Natural killer cell (primary cell): ENCODE measurements at regions not wholly inside any gene's neighbourhood (a gene's known extent, or its start where the extent isn't known, plus 50 kb on each side); places are given as distances from the start of the nearest gene placed in this dataset.

Source experiments
- ATAC-seq, 3 donors: fragments of 150-1000 bp in 2 of 3; fragments of 200-7000 bp in 1 of 3; cut with Tn5 transposase; 1 replicate in 1 of 3; 2 replicates in 2 of 3; pipeline ENCODE4 v1.10.0; 2021; ENCODE audit warnings: mild to moderate bottlenecking in 2 of 3, moderate library complexity in 2 of 3
- DNase-seq, 2 donors: peaks; one replicate each; pipeline versions ENCODE4 v3.0.0 to v3.0.0-alpha.2; 2013 to 2021; ENCODE audit warnings: mixed read lengths in 1 of 2
- H3K27ac ChIP-seq: one replicate; pipeline ENCODE4 v1.5.1; 2013; ENCODE audit warnings: mild to moderate bottlenecking, low read length
- H3K27me3 ChIP-seq: one replicate; pipeline ENCODE4 v1.6.1; 2013; ENCODE audit warnings: low read length; ENCODE audit not compliant: control insufficient read depth, insufficient read depth
- H3K36me3 ChIP-seq: one replicate; pipeline ENCODE4 v1.6.1; 2013; ENCODE audit warnings: low read length; ENCODE audit not compliant: control insufficient read depth, insufficient read depth
- H3K4me1 ChIP-seq: one replicate; pipeline ENCODE4 v1.6.1; 2013; ENCODE audit warnings: low read length; ENCODE audit not compliant: control insufficient read depth, insufficient read depth
- H3K4me3 ChIP-seq: one replicate; pipeline ENCODE4 v1.5.1; 2013; ENCODE audit warnings: low read length
- H3K9me3 ChIP-seq: one replicate; pipeline ENCODE4 v1.6.1; 2013; ENCODE audit warnings: low read length; ENCODE audit not compliant: control insufficient read depth, insufficient read depth
- H3K27ac Mint-ChIP-seq, 2 donors: one replicate each; pipeline ENCODE4 v1.8.0; 2022; ENCODE audit warnings: mild to moderate bottlenecking in 2 of 2, mixed read lengths in 2 of 2, moderate library complexity in 1 of 2
- H3K27me3 Mint-ChIP-seq, 2 donors: one replicate each; pipeline ENCODE4 v1.8.0; 2022; ENCODE audit warnings: low read depth in 2 of 2, mixed read lengths in 2 of 2
- H3K36me3 Mint-ChIP-seq: one replicate; pipeline ENCODE4 v1.8.0; 2022; ENCODE audit warnings: mixed read lengths
- H3K4me1 Mint-ChIP-seq, 2 donors: one replicate each; pipeline ENCODE4 v1.8.0; 2022; ENCODE audit warnings: mixed read lengths in 2 of 2
- H3K4me3 Mint-ChIP-seq: one replicate; pipeline ENCODE4 v1.8.0; 2022; ENCODE audit warnings: mild to moderate bottlenecking, moderate library complexity, mixed read lengths
- H3K9me3 Mint-ChIP-seq, 2 donors: one replicate each; pipeline ENCODE4 v1.8.0; 2022; ENCODE audit warnings: mixed read lengths in 2 of 2
- WGBS: methylation state at CpG from one replicate; pipeline ENCODE4 v1.1.7; 2013; ENCODE audit warnings: missing lambda C conversion rate; ENCODE audit not compliant: insufficient coverage; 5-methylcytosine and 5-hydroxymethylcytosine counted together
- intact Hi-C: fragments of 100-400 bp; cut with micrococcal nuclease; formaldehyde crosslinking; loops from one replicate; pipeline ENCODE4 v1.14.2; 2022
- TF ChIP-seq, protein P1 (sequence below): fragments of 200-600 bp; IDR thresholded peaks from one replicate; pipeline ENCODE4 v1.8.0; 2022; ENCODE audit warnings: antibody characterized with exemption

DNA sequence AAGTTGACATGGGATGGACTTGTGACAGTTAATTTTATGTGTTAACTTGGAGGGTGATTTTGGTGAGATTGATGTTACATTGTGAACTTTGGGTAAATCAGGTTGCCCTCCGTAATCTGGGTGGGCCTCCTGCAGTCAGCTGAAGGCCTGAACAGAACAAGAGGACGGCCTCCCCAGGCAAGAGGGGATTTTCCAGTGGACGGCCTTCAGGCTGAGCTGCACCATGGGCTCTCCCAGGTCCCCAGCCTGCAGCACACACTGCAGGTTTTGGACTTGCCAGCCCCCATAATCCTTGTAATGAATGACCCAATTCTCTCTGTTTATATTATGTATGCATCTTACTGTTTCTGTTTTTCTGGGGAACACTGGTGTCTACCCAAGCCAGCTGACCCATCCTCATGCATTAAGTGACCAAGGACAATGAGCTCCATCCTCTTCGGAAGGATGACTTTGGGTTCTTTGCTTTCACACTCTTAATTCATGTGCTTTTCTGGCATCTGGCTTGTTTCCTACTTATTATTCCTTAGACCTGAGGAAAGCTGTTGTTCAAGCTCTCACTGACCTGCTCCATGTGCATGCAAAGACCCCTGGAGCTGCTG, 64.2 kb downstream of the DACT2 start:
- Histone ChIP-seq H3K9me3 (peaks cover 4% of the 10 kb centered on the region), H3K27ac (no peak overlapping the region), H3K36me3 (no peaks in the 10 kb centered on the region), H3K4me3 (no peak overlapping the region), H3K4me1 (no peaks in the 10 kb centered on the region), H3K27me3 (no peaks in the 10 kb centered on the region)
- ATAC-seq (no peak), DNase-seq (no peak)
- Mint-ChIP-seq H3K4me3 (no peak overlapping the region), H3K27me3 (peaks cover 2 to 13% of the 10 kb centered on the region in 2 donors), H3K9me3 (no peaks in the 10 kb centered on the region), H3K4me1 (no peaks in the 10 kb centered on the region), H3K36me3 (no peaks in the 10 kb centered on the region), H3K27ac (no peak overlapping the region)
- intact Hi-C loops: no loop called here
- TF ChIP-seq, protein P1, sequence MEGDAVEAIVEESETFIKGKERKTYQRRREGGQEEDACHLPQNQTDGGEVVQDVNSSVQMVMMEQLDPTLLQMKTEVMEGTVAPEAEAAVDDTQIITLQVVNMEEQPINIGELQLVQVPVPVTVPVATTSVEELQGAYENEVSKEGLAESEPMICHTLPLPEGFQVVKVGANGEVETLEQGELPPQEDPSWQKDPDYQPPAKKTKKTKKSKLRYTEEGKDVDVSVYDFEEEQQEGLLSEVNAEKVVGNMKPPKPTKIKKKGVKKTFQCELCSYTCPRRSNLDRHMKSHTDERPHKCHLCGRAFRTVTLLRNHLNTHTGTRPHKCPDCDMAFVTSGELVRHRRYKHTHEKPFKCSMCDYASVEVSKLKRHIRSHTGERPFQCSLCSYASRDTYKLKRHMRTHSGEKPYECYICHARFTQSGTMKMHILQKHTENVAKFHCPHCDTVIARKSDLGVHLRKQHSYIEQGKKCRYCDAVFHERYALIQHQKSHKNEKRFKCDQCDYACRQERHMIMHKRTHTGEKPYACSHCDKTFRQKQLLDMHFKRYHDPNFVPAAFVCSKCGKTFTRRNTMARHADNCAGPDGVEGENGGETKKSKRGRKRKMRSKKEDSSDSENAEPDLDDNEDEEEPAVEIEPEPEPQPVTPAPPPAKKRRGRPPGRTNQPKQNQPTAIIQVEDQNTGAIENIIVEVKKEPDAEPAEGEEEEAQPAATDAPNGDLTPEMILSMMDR: no peak
- 87% methylated on average over 4 of the region's 4 CpGs for WGBS

DNA sequence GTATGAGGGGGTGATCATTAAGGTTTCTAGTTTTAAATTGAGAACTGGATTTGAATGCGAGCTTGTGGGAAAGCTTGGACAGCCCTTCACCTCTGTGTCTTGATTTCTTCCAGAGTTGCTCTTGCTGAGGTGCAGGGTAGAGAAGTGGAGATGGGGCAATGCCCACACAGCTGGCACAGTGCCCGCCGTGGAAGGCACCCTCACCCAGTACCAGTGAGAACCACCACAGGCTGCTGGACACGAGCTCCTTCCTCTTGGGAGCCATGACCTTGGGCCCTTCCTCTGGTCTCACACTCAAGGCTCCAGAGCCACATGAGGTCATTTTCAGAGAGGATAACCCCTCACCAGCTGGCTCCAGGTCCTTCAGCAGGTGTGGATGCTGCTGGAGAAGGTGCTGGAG, 67.3 kb downstream of the DACT2 start:
- no peaks in the 10 kb centered on the region for H3K4me1 Mint-ChIP-seq
- H3K36me3 Mint-ChIP-seq: no peaks in the 10 kb centered on the region
- no peaks in the 10 kb centered on the region for H3K4me1 ChIP-seq
- no peaks in the 10 kb centered on the region for H3K9me3 Mint-ChIP-seq
- no peak overlapping the region for H3K27ac ChIP-seq
- H3K4me3 Mint-ChIP-seq: no peak overlapping the region
- no peak for ATAC-seq
- H3K4me3 ChIP-seq: no peak overlapping the region
- H3K9me3 ChIP-seq: peaks cover 4% of the 10 kb centered on the region
- intact Hi-C loops: no loop called here
- no peak for DNase-seq
- TF ChIP-seq, protein P1: no peak
- no peak overlapping the region for H3K27ac Mint-ChIP-seq
- no peaks in the 10 kb centered on the region for H3K36me3 ChIP-seq
- WGBS: 92% methylated on average over 4 of the region's 4 CpGs
- no peaks in the 10 kb centered on the region for H3K27me3 ChIP-seq
- H3K27me3 Mint-ChIP-seq: peaks cover 2 to 13% of the 10 kb centered on the region in 2 donors

GRCh38 chr6:168250250-168250649, 69.3 kb downstream of the DACT2 start:
- TF ChIP-seq, protein P1: no peak
- H3K36me3 ChIP-seq: no peaks in the 10 kb centered on the region
- H3K4me3 Mint-ChIP-seq: no peak overlapping the region
- no peaks in the 10 kb centered on the region for H3K27me3 ChIP-seq
- peaks cover 2 to 13% of the 10 kb centered on the region in 2 donors for H3K27me3 Mint-ChIP-seq
- intact Hi-C loops: no loop called here
- WGBS: 77% methylated on average over 11 of the region's 11 CpGs
- no peak for DNase-seq
- no peaks in the 10 kb centered on the region for H3K4me1 ChIP-seq
- no peaks in the 10 kb centered on the region for H3K4me1 Mint-ChIP-seq
- peaks cover 1% of the 10 kb centered on the region for H3K9me3 ChIP-seq
- H3K4me3 ChIP-seq: no peak overlapping the region
- no peak overlapping the region for H3K27ac Mint-ChIP-seq
- no peak for ATAC-seq
- no peak overlapping the region for H3K27ac ChIP-seq
- no peaks in the 10 kb centered on the region for H3K9me3 Mint-ChIP-seq
- H3K36me3 Mint-ChIP-seq: no peaks in the 10 kb centered on the region

GRCh38 chr6:168249746-168250145, 69.8 kb downstream of the DACT2 start:
- ATAC-seq: peak in 1 of 3 donors; percentile 32
- Mint-ChIP-seq H3K27me3 (peaks cover 2 to 13% of the 10 kb centered on the region in 2 donors), H3K36me3 (no peaks in the 10 kb centered on the region), H3K4me3 (no peak overlapping the region), H3K27ac (no peak overlapping the region), H3K4me1 (no peaks in the 10 kb centered on the region), H3K9me3 (no peaks in the 10 kb centered on the region)
- TF ChIP-seq, protein P1: no peak
- Histone ChIP-seq H3K4me1 (no peaks in the 10 kb centered on the region), H3K27ac (no peak overlapping the region), H3K4me3 (no peak overlapping the region), H3K27me3 (no peaks in the 10 kb centered on the region), H3K36me3 (no peaks in the 10 kb centered on the region), H3K9me3 (no peaks in the 10 kb centered on the region)
- intact Hi-C loops: no loop called here
- no peak for DNase-seq
- WGBS: 85% methylated on average over 13 of the region's 13 CpGs
